ENCODE measurements at regions not wholly inside any gene's neighbourhood (a gene's known extent, or its start where the extent isn't known, plus 50 kb on each side); places are given as distances from the start of the nearest gene placed in this dataset.

DNA sequence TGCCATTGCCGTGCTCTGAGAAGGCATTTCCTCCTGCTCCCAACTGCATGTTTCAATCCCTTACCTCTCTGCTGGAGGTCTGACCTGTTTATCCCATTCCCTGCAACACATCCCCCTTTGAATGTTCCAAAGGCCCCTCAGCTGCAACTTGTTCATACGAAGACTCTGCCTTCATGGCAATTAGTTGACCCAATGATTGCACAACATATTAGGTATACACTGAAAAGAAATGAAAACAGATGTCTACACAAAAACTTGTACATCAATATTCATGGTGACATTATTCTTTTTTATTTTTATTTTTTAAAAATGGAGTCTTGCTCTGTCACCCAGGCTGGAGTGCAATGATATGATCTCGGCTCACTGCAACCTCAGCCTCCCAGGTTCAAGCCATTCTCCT, 54.9 kb upstream of the STX18 start:
- Histone ChIP-seq H3K36me3 (no peaks in the 10 kb centered on the region), H3K27me3 (no peaks in the 10 kb centered on the region), H3K27ac (no peak overlapping the region), H3K4me3 (no peak overlapping the region), H3K9me3 (peaks cover 0 to 7% of the 10 kb centered on the region in 2 donors), H3K4me1 (no peaks in the 10 kb centered on the region)
- no peak for TF ChIP-seq CTCF (IDR thresholded peaks at IDR 0.05)
- intact Hi-C loops (cut with DNase I) = no loop called here
- no peak for DNase-seq (ENCODE audit: low spot score in 2 of 2)

DNA sequence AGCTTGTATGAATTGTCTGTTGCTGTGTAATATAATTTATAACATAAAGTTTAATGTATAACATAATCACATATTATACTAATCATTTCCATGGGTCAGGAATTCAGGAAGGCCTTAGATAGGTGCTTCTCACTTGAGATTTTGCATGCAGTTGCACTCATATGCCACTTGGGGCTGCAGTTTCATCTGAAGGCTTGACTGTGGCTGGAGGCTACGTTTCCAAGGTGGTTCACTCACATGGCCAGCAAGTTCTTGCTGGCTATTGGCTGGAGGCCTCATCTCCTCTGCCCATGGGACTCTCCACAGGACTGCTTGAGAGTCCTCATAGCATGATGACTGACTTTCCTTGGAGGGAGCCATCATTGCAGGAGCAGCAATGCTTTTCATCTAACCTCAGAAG, 53.4 kb upstream of the STX18 start:
- H3K9me3 ChIP-seq = peaks cover 0 to 7% of the 10 kb centered on the region in 2 donors
- H3K4me3 ChIP-seq = no peak overlapping the region
- no peak overlapping the region for H3K27ac ChIP-seq
- H3K4me1 ChIP-seq = no peaks in the 10 kb centered on the region
- no peak for DNase-seq (ENCODE audit: low spot score in 2 of 2)
- no peaks in the 10 kb centered on the region for H3K36me3 ChIP-seq
- no peaks in the 10 kb centered on the region for H3K27me3 ChIP-seq
- TF ChIP-seq CTCF (IDR thresholded peaks at IDR 0.05) = no peak
- intact Hi-C loops (cut with DNase I) = no loop called here

- intact Hi-C loops (cut with DNase I) = no loop called here
- DNase-seq (ENCODE audit: low spot score in 2 of 2) = no peak
- TF ChIP-seq CTCF (IDR thresholded peaks at IDR 0.05) = no peak
- Histone ChIP-seq H3K27ac (no peak overlapping the region), H3K4me3 (no peak overlapping the region), H3K9me3 (peaks cover 0 to 7% of the 10 kb centered on the region in 2 donors), H3K27me3 (no peaks in the 10 kb centered on the region), H3K36me3 (no peaks in the 10 kb centered on the region), H3K4me1 (no peaks in the 10 kb centered on the region)
Observed at GRCh38 chr4:4594285-4594920, 52.6 kb upstream of the STX18 start.

DNA sequence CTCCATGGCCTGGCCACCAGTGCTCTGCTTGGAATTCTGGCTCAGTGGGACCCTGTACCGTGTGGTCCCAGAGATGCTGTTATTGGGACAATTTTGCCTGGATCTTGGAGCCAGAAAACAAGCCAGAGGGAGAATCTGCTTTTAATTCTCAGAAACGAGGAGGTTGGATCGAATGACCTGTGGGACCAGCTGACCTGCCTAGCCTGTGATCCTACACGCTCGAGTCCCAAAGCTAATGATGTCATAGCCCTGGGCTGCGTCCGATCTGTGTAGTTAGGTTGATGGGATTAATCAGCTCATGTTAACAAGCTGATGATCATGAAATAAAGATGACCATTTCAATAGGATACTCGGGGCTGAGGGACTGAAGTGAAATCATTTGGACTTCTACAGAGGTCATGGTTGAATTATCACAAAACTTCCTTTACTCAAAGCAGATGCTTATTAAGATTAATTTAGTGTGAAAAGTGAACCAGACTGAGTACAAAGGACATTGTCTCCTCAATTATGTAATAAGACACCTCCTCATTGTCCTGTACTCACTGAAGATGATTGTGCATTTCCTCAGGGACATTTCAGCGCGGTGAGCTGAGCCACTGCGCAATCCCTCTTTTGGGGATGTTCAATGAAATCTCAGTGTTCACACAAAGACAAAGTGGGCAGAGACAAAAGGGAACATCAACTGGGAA, 51.9 kb upstream of the STX18 start:
- H3K9me3 ChIP-seq = peaks cover 0 to 7% of the 10 kb centered on the region in 2 donors
- H3K4me1 ChIP-seq = no peaks in the 10 kb centered on the region
- TF ChIP-seq CTCF (IDR thresholded peaks at IDR 0.05) = no peak
- H3K27ac ChIP-seq = no peak overlapping the region
- H3K4me3 ChIP-seq = no peak overlapping the region
- no peaks in the 10 kb centered on the region for H3K27me3 ChIP-seq
- no peak for DNase-seq (ENCODE audit: low spot score in 2 of 2)
- intact Hi-C loops (cut with DNase I) = no loop called here
- no peaks in the 10 kb centered on the region for H3K36me3 ChIP-seq

DNA sequence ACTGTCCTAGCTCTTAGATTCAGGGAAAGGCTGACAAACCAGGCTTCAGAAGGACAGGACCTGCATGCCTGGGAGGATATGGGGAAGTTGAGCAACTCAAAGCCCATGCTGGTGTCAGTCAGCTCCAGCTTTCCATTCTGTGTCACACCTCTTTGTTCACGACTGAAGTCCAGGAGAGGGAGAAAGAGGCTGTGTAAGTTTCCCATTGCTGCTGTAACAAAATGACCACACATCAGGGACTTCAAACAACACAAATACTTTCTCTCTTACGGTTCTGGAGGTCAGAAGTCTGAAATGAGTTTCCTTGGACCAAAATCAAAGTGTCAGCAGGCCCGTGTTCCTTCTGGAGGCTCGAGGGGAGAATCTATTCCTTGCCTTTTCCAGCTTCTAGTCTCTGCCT, 50.6 kb upstream of the STX18 start:
- H3K27ac ChIP-seq = no peak overlapping the region
- no peak overlapping the region for H3K4me3 ChIP-seq
- no peaks in the 10 kb centered on the region for H3K36me3 ChIP-seq
- intact Hi-C loops (cut with DNase I) = no loop called here
- no peak for DNase-seq (ENCODE audit: low spot score in 2 of 2)
- no peak for TF ChIP-seq CTCF (IDR thresholded peaks at IDR 0.05)
- H3K4me1 ChIP-seq = no peaks in the 10 kb centered on the region
- H3K9me3 ChIP-seq = peaks cover 0 to 7% of the 10 kb centered on the region in 2 donors
- H3K27me3 ChIP-seq = no peaks in the 10 kb centered on the region
